Stimulated activated naive CD8-positive, alpha-beta T cell treated with anti-CD3 and anti-CD28 coated beads, Interleukin-15, amount 100 ng/mL, for 72 hours (primary cell): ENCODE measurements at regions not wholly inside any gene's neighbourhood (a gene's known extent, or its start where the extent isn't known, plus 50 kb on each side); places are given as distances from the start of the nearest gene placed in this dataset.
"Not testable (repeated sequence)": the region's sequence is repeated elsewhere in the genome, so short reads cannot be mapped to it uniquely, and the experiment has no call there.

Source experiments
- ATAC-seq: fragments of 150-1000 bp; cut with Tn5 transposase; 2 replicates; pipeline ENCODE4 v1.10.0; 2021; ENCODE audit warnings: mild to moderate bottlenecking, moderate library complexity
- DNase-seq, 2 donors: peaks; one replicate each; pipeline ENCODE4 v3.0.0; 2021 to 2022
- H3K27ac Mint-ChIP-seq, 2 donors: one replicate each; pipeline ENCODE4 v1.8.0; 2022; ENCODE audit warnings: mild to moderate bottlenecking in 2 of 2, mixed read lengths in 2 of 2, moderate library complexity in 2 of 2
- H3K27me3 Mint-ChIP-seq: one replicate; pipeline ENCODE4 v1.8.0; 2022; ENCODE audit warnings: mixed read lengths
- H3K4me1 Mint-ChIP-seq: one replicate; pipeline ENCODE4 v1.8.0; 2022; ENCODE audit warnings: mild to moderate bottlenecking, mixed read lengths
- H3K4me3 Mint-ChIP-seq, 2 donors: one replicate each; pipeline ENCODE4 v1.8.0; 2022; ENCODE audit warnings: mild to moderate bottlenecking in 2 of 2, mixed read lengths in 2 of 2, moderate library complexity in 1 of 2
- H3K9me3 Mint-ChIP-seq, 2 donors: one replicate each; pipeline ENCODE4 v1.8.0; 2022; ENCODE audit warnings: mixed read lengths in 2 of 2

DNA sequence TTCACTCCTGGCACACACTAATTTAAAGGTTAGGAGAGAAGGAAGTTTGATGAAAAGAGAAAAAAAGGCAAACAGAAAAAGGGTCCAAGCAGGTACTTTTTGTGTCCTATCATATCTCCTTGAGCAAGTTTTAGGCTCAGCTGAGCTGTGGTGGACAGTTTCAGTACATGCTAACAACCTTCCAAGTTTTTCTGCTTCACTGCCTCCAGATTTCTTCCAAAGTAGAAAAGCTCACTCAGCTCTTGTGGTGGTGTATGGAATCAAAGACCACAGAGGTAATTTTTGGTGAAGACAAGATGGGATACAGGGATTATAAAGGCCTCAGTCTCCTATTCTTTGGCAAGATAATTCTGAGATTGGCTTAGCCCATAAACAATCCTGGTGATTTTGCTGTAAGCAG is 921.8 kb downstream of the NR2F1-AS1 start:
- Mint-ChIP-seq H3K27ac (no peak overlapping the region), H3K4me3 (no peak overlapping the region), H3K9me3 (peaks cover 0 to 9% of the 10 kb centered on the region in 2 donors), H3K4me1 (no peaks in the 10 kb centered on the region), H3K27me3 (no peaks in the 10 kb centered on the region)
- no peak for DNase-seq
- no peak for ATAC-seq

DNA sequence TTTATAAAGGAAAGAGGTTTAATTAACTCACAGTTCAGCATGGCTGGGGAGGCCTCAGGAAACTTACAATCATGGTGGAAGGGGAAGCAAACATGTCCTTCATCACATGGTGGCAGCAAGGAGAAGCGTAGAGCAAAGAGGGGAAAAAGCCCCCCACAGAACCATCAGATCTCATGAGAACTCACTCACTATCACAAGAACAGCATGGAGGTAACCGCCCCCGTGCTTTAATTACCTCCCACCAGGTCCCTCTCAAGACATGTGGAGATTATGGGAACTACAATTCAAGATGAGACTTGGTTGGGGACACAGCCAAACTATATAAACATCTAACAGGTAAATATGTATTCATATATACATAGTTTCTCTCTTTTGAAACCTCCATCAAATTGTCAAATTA is 926.4 kb downstream of the NR2F1-AS1 start:
- H3K9me3 Mint-ChIP-seq, result peaks cover 0 to 10% of the 10 kb centered on the region in 2 donors
- not testable (repeated sequence) for H3K27me3 Mint-ChIP-seq, DNase-seq, H3K4me1 Mint-ChIP-seq, H3K4me3 Mint-ChIP-seq, ATAC-seq, H3K27ac Mint-ChIP-seq

DNA sequence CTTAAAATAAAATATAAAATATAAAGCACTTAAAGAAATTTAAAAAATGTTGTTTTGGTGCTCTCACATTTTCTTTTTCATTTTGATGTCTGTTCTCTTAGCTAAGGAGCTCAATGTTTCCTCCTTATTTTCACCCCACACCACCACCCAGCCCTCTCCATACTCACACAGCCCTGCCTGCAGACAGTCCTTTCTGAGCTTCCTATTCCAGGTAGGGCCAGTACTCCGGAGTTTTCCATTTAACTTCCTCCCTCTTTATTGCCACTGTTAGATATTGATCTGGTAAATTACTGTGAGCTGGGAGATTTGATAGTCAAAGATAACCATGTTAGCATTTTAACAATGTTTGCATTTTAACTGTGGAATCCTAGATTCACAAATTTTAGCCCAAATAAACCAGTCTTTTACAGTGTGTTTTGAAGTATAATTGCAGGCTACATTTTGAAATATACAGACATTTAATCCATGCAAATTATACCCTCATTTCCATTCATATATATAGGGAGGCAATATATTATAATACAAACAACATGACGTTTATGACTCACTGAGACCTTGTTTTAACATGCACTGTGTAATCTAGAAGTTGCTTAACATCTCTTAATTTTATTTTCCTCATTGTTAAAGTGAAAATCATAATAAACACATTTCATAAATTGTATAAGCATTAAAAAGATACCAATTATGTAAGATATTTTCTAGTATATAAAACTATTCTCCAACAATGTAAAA is 927.1 kb downstream of the NR2F1-AS1 start:
- DNase-seq (no peak), ATAC-seq (no peak)
- Mint-ChIP-seq H3K4me1 (no peaks in the 10 kb centered on the region), H3K4me3 (no peak overlapping the region), H3K9me3 (peaks cover 0 to 6% of the 10 kb centered on the region in 2 donors), H3K27me3 (no peaks in the 10 kb centered on the region), H3K27ac (no peak overlapping the region)

DNA sequence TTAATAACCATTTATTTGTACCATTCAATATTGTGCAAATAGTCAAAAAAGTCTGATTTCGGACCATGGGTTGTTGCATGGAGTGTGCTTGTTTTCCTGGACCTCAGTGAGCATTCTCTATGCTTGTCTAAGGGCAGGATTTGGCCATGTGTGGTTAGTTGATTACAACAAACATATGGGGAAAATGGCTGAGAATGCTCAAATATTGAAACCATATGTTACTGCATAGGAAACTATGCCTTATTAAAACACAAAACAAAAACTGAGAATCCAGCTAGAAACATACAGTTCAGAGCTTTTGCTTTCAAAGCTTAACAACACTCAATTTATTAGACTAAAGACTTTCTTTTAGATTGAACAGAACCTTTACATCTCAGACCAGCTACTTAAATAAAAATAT is 928.3 kb downstream of the NR2F1-AS1 start:
- no peaks in the 10 kb centered on the region for H3K27me3 Mint-ChIP-seq
- ATAC-seq, result no peak
- H3K4me1 Mint-ChIP-seq, result no peaks in the 10 kb centered on the region
- no peak overlapping the region for H3K27ac Mint-ChIP-seq
- DNase-seq, result no peak
- no peak overlapping the region for H3K4me3 Mint-ChIP-seq
- H3K9me3 Mint-ChIP-seq, result peaks cover 0 to 6% of the 10 kb centered on the region in 2 donors

DNA sequence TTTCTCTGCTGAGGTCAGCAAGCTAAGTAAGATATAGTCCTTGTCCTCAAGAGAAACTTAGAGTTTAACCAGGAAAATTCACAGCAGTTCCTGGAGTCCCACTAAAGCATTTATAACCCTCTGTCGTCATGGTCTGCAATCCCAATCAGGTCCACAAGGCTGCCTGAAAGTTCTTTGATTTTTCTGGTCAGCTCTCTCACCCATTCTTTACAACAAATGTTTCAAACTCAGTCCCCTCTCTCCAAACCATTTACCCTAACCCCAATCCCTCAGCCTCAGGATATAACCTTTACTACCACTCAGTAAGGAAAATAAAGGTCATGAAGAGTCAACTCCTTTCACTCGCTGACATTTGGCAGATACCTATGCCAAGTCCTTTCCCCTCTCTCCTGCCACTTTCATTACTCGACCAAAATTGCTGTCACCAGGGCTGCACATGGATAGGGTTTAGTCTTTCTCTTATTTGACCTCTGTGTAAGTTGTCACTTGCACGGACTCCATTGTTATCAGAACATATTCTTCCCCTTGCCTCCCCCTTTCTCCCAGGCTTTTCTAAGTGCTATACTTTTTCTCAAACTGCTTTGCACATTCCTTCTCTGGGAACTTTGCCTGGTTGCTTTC is 936.6 kb downstream of the NR2F1-AS1 start:
- no peaks in the 10 kb centered on the region for H3K27me3 Mint-ChIP-seq
- H3K9me3 Mint-ChIP-seq, result peaks cover 0 to 7% of the 10 kb centered on the region in 2 donors
- H3K4me3 Mint-ChIP-seq, result no peak overlapping the region
- H3K27ac Mint-ChIP-seq, result no peak overlapping the region
- no peaks in the 10 kb centered on the region for H3K4me1 Mint-ChIP-seq
- no peak for ATAC-seq
- no peak for DNase-seq

DNA sequence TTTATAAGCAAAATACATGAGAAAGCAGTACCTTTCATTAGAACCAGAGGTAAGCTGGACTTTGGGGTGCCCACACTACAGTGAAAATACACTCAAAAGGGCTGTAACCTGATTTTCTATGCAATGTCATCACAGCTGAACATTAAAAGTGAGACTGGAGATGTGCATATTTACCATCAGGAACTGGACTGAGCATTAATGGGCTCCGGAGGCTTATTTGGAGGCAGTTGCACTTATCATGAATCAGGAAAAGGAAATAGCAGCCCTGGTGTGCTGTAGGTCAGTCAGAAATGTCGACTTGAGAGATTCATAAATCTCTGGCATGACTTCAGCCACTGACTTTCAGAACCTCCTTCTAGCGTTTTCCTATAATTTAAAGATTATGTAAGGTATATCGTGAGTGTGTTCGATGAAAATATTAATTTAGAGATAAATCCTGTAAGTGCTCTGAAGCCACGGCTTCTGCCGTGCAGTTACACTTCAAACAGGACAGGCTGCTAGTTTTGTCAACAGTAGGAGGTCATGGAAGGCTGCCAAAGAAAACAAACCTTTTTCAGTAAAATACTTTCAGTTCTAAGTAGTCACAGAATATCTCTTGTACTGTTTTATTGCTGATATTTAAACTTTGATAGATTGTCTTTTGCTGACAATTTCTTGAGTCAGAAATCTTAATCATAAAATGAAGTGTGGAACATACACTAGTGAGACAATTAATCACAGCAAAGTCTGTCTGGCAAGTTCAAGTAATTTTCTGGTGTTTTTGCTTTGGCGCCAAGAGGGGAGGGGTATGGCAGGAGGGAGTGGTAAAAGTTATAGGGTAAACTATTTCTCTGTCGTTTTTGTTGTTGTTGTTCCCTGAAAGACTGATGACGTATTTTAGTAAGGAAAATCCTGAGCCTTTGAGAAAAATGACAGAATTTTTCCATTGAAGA is 939.7 kb downstream of the NR2F1-AS1 start:
- H3K27me3 Mint-ChIP-seq, result no peaks in the 10 kb centered on the region
- H3K9me3 Mint-ChIP-seq, result peaks cover 0 to 7% of the 10 kb centered on the region in 2 donors
- DNase-seq (no peak), ATAC-seq (no peak)
- H3K27ac Mint-ChIP-seq, result no peak overlapping the region
- H3K4me1 Mint-ChIP-seq, result no peaks in the 10 kb centered on the region
- no peak overlapping the region for H3K4me3 Mint-ChIP-seq

DNA sequence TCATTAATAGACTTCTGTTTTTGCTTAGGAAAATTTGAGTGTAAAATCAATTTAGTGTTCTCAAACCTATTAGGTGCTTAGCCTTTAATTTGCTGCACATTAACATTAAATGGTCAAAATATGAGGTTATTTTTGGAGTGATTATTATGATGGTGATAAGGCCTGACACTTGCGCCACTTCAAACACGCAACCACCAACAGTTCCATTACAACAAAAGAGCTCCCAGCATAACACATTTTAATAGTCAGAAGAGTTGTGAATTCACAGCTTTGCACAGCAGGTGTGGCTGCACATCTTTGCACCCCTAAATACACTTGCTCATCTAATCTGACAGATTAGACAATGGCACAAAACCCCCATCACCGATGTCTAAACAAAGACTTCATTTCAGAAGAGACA is 940.7 kb downstream of the NR2F1-AS1 start:
- DNase-seq (no peak), ATAC-seq (no peak)
- no peaks in the 10 kb centered on the region for H3K27me3 Mint-ChIP-seq
- no peak overlapping the region for H3K4me3 Mint-ChIP-seq
- H3K9me3 Mint-ChIP-seq, result peaks cover 0 to 7% of the 10 kb centered on the region in 2 donors
- peak overlapping the region in 1 of 2 donors; percentile 85 for H3K27ac Mint-ChIP-seq
- H3K4me1 Mint-ChIP-seq, result no peaks in the 10 kb centered on the region

DNA sequence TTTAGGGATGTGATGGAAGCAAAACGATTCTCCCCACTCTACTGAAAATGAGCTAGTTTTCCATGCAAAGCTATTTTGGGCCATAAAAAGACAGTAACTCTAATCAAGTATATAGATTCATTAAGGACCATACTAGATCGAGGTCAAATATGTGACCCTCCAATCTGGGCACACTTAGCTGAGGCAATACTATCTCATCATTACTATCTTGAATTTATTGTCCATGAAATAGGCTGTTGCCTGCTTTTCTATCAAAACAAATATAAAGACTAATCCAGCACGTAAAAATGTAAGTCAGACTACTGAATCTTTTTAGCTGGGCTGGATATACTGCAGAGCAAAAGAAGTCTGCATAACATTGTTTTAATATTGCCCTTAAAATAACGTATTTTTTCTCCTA is 943.1 kb downstream of the NR2F1-AS1 start:
- Mint-ChIP-seq H3K9me3 (no peaks in the 10 kb centered on the region), H3K4me1 (no peaks in the 10 kb centered on the region), H3K27me3 (no peaks in the 10 kb centered on the region), H3K4me3 (no peak overlapping the region), H3K27ac (no peak overlapping the region)
- ATAC-seq, result no peak
- no peak for DNase-seq

DNA sequence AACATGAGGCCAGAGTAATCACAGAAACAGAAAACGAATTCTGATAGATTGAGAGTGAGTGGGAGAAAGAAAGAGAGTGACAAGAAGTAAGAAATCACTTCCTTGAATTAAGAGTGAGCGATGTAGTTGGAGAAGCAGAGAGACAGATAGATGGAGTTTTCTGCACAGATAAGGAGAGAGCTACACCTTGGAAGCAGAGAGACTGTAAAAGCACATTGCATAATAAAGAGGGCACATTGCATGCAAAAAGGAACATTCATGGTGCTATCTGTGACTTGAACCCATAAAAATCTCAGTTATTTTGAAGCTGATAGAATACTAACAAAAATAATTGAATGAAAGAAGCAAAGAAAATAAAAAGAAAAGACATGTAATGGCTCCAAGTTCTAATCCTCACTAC is 943.8 kb downstream of the NR2F1-AS1 start:
- Mint-ChIP-seq H3K27me3 (no peaks in the 10 kb centered on the region), H3K27ac (no peak overlapping the region), H3K4me1 (no peaks in the 10 kb centered on the region), H3K9me3 (no peaks in the 10 kb centered on the region), H3K4me3 (no peak overlapping the region)
- no peak for ATAC-seq
- DNase-seq, result no peak

DNA sequence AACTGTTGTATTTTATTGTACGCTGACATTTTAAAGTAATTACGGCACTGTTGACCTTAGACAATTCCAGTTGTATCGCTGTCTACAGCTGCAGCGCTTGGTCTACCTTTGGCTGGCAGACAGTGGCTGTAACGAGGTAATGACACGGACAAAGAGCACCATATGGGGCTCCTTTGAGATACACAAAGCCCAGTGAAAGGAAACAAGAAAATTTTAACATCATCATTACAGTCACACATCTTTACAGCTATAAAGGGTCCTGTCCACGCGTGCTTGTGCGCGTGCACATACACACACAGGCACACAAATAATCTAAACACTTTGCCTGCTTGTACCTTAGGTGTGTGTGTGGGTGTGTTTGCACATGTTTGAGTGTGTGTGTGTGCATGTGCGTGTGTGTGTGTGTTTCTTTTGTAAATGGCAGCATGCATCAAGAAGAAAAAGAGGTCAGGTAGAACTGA is 946.0 kb downstream of the NR2F1-AS1 start:
- Mint-ChIP-seq H3K27me3 (no peaks in the 10 kb centered on the region), H3K27ac (no peak overlapping the region), H3K9me3 (no peaks in the 10 kb centered on the region), H3K4me3 (no peak overlapping the region), H3K4me1 (no peaks in the 10 kb centered on the region)
- DNase-seq, result no peak
- no peak for ATAC-seq

DNA sequence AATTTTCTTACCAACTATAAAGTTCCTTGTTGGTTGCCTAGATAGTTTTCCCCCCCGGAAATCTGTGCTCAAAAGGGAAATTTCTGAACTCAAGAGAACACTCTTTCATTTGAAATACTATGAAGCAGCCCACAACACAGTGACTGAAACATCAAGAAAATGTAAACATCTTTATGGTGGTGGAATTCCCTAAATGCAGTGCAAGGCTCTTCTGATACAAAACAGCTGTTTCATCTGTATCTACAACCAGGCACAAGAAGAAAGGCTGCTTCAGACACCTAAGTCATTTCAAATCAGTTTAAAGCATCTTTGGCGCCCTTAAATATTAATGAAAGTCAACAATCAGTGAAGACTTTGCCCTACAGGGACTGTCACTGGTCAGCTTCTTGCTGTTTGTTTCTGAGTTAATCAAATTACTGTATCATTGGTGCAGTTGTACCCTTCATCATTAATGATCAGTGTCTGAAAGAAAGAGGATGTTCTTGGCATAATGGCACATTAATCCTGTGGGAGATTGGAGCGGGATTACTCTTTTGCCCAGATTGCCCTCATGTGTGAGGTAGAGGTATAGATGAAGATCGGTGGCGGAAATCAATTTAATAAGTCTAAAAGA is 947.0 kb downstream of the NR2F1-AS1 start:
- Mint-ChIP-seq H3K9me3 (peaks cover 0 to 8% of the 10 kb centered on the region in 2 donors), H3K4me1 (no peaks in the 10 kb centered on the region), H3K27me3 (no peaks in the 10 kb centered on the region), H3K4me3 (no peak overlapping the region), H3K27ac (no peak overlapping the region)
- ATAC-seq (no peak), DNase-seq (no peak)

DNA sequence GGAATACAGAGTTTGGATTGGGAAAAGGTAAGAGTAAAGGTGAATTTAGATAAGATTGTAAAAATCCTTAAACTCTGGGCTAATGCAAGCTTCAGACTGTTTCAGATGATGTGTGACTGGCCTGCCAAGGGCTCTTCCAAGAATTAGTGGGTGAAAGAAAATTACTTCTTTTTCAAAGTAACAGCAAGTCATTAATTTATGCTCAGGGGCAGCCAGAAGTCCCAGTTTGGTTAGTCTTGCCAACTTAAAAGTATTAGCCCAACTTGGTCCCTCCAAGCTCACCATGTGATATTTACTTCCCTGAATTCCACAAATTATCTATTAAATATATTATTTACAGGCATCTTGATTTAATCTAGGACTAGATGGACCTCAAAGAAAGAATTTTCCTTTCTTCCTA is 947.8 kb downstream of the NR2F1-AS1 start:
- no peaks in the 10 kb centered on the region for H3K4me1 Mint-ChIP-seq
- no peak for ATAC-seq
- no peak overlapping the region for H3K4me3 Mint-ChIP-seq
- no peak overlapping the region for H3K27ac Mint-ChIP-seq
- no peak for DNase-seq
- H3K27me3 Mint-ChIP-seq, result no peaks in the 10 kb centered on the region
- H3K9me3 Mint-ChIP-seq, result peaks cover 0 to 8% of the 10 kb centered on the region in 2 donors

DNA sequence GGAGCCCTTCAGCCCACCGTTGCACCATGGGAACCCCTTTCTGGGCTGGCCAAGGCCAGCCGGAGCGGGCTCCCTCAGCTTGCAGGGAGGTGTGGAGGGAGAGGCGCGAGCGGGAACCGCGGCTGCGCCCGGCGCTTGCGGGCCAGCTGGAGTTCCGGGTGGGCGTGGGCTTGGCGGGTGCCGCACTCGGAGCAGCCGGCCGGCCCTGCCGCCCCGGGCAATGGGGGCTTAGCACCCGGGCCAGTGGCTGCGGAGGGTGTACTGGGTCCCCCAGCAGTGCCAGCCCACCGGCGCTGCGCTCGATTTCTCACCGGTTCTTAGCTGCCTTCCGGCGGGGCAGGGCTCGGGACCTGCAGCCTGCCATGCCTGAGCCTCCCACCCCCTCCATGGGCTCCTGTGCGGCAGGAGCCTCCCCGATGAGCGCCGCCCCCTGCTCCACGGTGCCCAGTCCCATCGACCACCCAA is 949.8 kb downstream of the NR2F1-AS1 start:
- not testable (repeated sequence) for H3K9me3 Mint-ChIP-seq, ATAC-seq, H3K4me3 Mint-ChIP-seq, H3K27ac Mint-ChIP-seq, H3K4me1 Mint-ChIP-seq, H3K27me3 Mint-ChIP-seq, DNase-seq

DNA sequence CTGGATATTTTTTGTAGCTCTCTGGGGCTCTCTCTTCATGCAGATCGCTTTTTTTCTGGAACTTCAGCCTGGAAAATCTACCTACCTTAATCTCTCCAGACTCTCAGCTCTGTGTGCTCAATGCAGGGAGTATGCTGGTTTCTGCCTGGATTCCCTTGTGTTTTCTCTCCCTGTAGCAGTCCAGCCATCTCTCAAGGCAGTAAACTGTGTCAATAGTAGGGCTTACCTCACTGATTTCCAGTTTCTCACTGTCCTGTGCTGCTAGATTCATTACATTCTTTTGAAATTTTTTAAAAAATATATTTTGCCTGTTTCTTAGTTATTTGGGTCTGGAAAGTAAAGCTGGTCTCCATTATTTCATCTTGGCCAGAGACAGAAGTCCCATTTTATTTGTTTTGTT is 951.4 kb downstream of the NR2F1-AS1 start:
- H3K9me3 Mint-ChIP-seq, result peaks cover 0 to 8% of the 10 kb centered on the region in 2 donors
- DNase-seq (no peak), ATAC-seq (no peak)
- H3K27ac Mint-ChIP-seq, result no peak overlapping the region
- no peak overlapping the region for H3K4me3 Mint-ChIP-seq
- no peaks in the 10 kb centered on the region for H3K4me1 Mint-ChIP-seq
- no peaks in the 10 kb centered on the region for H3K27me3 Mint-ChIP-seq

DNA sequence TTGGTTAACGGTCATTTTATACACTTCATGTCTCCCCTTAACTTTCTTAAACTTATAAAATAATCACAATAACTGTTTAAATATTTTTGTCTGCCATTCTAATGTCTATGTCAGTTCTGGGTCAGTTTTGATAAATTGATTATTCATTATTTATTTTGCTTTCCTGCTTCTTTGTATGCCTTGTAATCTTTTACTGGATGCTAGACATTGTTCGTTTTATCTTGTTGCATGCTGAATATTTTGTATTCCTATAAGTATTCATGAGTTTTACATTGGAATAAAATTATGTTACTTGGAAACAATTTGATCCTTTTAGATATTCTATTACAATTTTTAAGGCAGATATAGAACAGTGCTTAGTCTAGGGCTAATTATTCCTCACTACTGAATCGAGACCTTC is 952.0 kb downstream of the NR2F1-AS1 start:
- Mint-ChIP-seq H3K4me3 (no peak overlapping the region), H3K27me3 (no peaks in the 10 kb centered on the region), H3K9me3 (peaks cover 0 to 8% of the 10 kb centered on the region in 2 donors), H3K27ac (no peak overlapping the region), H3K4me1 (no peaks in the 10 kb centered on the region)
- ATAC-seq (no peak), DNase-seq (no peak)
